ENCODE measurements at regions not wholly inside any gene's neighbourhood (a gene's known extent, or its start where the extent isn't known, plus 50 kb on each side); places are given as distances from the start of the nearest gene placed in this dataset.

GRCh38 chr9:89744255-89744648, 139.4 kb downstream of the GADD45G start:
- H3K9me3 ChIP-seq, result peaks cover 0 to 7% (median 0%) of the 10 kb centered on the region in 11 donors
- no peak overlapping the region for H3K4me3 ChIP-seq
- no peaks in the 10 kb centered on the region for H3K27me3 ChIP-seq
- TF ChIP-seq, protein P1, sequence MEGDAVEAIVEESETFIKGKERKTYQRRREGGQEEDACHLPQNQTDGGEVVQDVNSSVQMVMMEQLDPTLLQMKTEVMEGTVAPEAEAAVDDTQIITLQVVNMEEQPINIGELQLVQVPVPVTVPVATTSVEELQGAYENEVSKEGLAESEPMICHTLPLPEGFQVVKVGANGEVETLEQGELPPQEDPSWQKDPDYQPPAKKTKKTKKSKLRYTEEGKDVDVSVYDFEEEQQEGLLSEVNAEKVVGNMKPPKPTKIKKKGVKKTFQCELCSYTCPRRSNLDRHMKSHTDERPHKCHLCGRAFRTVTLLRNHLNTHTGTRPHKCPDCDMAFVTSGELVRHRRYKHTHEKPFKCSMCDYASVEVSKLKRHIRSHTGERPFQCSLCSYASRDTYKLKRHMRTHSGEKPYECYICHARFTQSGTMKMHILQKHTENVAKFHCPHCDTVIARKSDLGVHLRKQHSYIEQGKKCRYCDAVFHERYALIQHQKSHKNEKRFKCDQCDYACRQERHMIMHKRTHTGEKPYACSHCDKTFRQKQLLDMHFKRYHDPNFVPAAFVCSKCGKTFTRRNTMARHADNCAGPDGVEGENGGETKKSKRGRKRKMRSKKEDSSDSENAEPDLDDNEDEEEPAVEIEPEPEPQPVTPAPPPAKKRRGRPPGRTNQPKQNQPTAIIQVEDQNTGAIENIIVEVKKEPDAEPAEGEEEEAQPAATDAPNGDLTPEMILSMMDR (IDR thresholded peaks at IDR 0.05), result no peak
- intact Hi-C loops (cut with DNase I), result loop anchor here in 2 of 10 donors (10.0 kb wide), 2 partner anchors 59 to 361 kb away; no protein-coding TSS in a partner anchor
- DNase-seq (no peak), ATAC-seq (no peak)
- WGBS, 2 donors, result 95% methylated on average over 8 of the region's 8 CpGs
- H3K36me3 ChIP-seq, result no peaks in the 10 kb centered on the region
- H3K27ac ChIP-seq, result peak overlapping the region in 1 of 10 donors; percentile 44
- peaks cover 0 to 26% (median 20%) of the 10 kb centered on the region in 9 donors for H3K4me1 ChIP-seq

DNA sequence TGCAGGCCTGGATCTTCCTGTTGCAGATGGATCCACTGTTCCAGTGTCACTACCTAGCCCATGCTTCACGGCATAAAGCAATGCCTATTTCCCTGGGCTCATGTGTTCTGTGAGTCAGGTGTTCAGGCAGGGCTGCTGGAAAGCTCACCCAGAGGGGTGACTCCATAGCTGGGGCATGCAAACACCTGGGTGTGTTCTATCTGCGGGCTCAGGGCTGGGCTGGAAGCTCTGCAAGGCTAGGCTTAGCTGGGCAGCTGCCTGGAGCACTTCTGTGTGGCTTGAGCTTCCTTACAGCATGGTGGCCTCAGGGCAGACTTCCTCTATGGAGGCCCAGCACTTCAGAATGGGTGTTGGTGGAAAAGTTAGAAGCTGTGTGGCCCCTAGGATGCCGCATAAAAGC, 139.9 kb downstream of the GADD45G start:
- DNase-seq (no peak), ATAC-seq (no peak)
- WGBS, 2 donors, result 98% methylated on average over 3 of the region's 3 CpGs
- Histone ChIP-seq H3K27ac (no peak overlapping the region), H3K36me3 (no peaks in the 10 kb centered on the region), H3K4me1 (peaks cover 0 to 28% (median 18%) of the 10 kb centered on the region in 9 donors), H3K9me3 (peaks cover 0 to 7% (median 0%) of the 10 kb centered on the region in 11 donors), H3K4me3 (no peak overlapping the region), H3K27me3 (no peaks in the 10 kb centered on the region)
- TF ChIP-seq, protein P1 (IDR thresholded peaks at IDR 0.05), result no peak
- intact Hi-C loops (cut with DNase I), result loop anchor here in 2 of 10 donors (10.0 kb wide), 2 partner anchors 60 to 360 kb away; no protein-coding TSS in a partner anchor

GRCh38 chr9:89745601-89746376, 141.0 kb downstream of the GADD45G start:
- peaks cover 0 to 7% (median 0%) of the 10 kb centered on the region in 11 donors for H3K9me3 ChIP-seq
- intact Hi-C loops (cut with DNase I), result loop anchor here in 2 of 10 donors (10.0 kb wide), 2 partner anchors 61 to 359 kb away; no protein-coding TSS in a partner anchor
- no peak for ATAC-seq
- WGBS, 2 donors, result 77 to 80% methylated on average over 9 of the region's 9 CpGs
- peaks cover 0 to 36% (median 19%) of the 10 kb centered on the region in 9 donors for H3K4me1 ChIP-seq
- H3K36me3 ChIP-seq, result no peaks in the 10 kb centered on the region
- peak overlapping the region in 1 of 10 donors; percentile 1 for H3K27ac ChIP-seq
- DNase-seq, result no peak
- no peak overlapping the region for H3K4me3 ChIP-seq
- H3K27me3 ChIP-seq, result no peaks in the 10 kb centered on the region
- TF ChIP-seq, protein P1 (IDR thresholded peaks at IDR 0.05), result no peak

DNA sequence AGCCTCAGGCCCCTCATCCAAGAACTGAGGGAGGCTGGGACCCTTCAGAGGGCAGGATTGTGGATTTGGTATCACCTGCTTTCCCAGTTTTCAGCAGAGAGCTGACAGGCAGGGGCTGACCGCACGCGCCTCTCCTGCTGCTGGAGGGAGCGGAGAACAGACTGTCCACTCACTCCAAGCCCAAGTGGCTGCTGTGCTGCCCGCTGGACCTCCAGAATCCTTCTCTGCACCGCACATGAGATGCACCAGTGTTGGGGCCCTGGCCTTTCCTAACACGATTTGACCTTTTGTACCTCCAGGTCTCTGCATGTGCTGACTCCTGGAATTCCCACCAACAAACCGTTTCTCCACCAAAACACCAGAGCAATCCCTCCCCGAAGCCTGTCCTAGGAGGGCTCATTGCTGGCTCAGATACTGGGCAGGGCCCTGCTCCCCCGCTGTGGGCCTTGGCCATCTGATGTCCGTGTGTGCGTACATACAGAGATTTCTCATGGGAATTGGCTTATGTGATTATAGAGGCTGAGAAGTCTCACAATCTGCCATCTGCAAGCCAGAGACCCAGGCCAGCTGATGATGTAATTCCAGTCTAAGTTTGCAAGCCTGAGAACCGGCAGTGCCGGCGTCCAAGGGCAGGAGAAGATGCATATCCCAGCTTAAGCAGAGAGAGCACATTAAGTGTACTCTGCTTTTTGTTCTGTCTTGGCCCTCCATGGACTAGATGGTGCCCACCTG, 141.7 kb downstream of the GADD45G start:
- TF ChIP-seq, protein P1 (IDR thresholded peaks at IDR 0.05), result no peak
- Histone ChIP-seq H3K4me1 (peaks cover 0 to 36% (median 19%) of the 10 kb centered on the region in 9 donors), H3K9me3 (peaks cover 0 to 7% (median 0%) of the 10 kb centered on the region in 11 donors), H3K27me3 (no peaks in the 10 kb centered on the region), H3K4me3 (no peak overlapping the region), H3K36me3 (no peaks in the 10 kb centered on the region), H3K27ac (peak overlapping the region in 4 of 10 donors; percentile 12 to 41 (median 24))
- peak; percentile 25 to 69 (median 52) for ATAC-seq
- 75 to 79% methylated on average over 15 of the region's 15 CpGs for WGBS, 2 donors
- intact Hi-C loops (cut with DNase I), result loop anchor here in 2 of 10 donors (10.0 kb wide), 2 partner anchors 62 to 358 kb away; no protein-coding TSS in a partner anchor
- peak; percentile 37 to 58 for DNase-seq
